Keratinocyte (primary cell): ENCODE measurements at regions not wholly inside any gene's neighbourhood (a gene's known extent, or its start where the extent isn't known, plus 50 kb on each side); places are given as distances from the start of the nearest gene placed in this dataset.

Experiments
- DNase-seq: peaks from one replicate; pipeline ENCODE4 v3.0.0-alpha.2; 2011; ENCODE audit warnings: low read depth, missing footprints, low spot score
- FAIRE-seq: peaks from 2 replicates; lab custom pipeline; 2011; peaks lifted over from hg19 to GRCh38; lab: Jason Lieb, UNC
- H2AFZ ChIP-seq: 2 replicates; pipeline ENCODE4 v1.6.0; 2012; ENCODE audit warnings: low read length, control low read depth, inconsistent platforms; ENCODE audit not compliant: control insufficient read depth
- H3K27ac ChIP-seq: 2 replicates; pipeline ENCODE4 v1.5.1; 2011; ENCODE audit warnings: low read length; ENCODE audit not compliant: control insufficient read depth, insufficient read depth
- H3K27me3 ChIP-seq: 3 replicates; pipeline ENCODE4 v1.6.0; 2011; ENCODE audit warnings: low read length; ENCODE audit not compliant: control insufficient read depth, insufficient read depth; ENCODE audit errors: extremely low read depth
- H3K36me3 ChIP-seq, 2 experiments: 2 replicates in 1 of 2; 3 replicates in 1 of 2; pipeline ENCODE4 v1.5.1; 2011; ENCODE audit warnings: low read length in 2 of 2, mild to moderate bottlenecking in 1 of 2; ENCODE audit not compliant: control insufficient read depth in 2 of 2, insufficient read depth in 2 of 2; ENCODE audit errors: extremely low read depth in 1 of 2
- H3K4me1 ChIP-seq: 3 replicates; pipeline ENCODE4 v1.5.1; 2011; ENCODE audit warnings: low read length; ENCODE audit not compliant: control insufficient read depth, insufficient read depth; ENCODE audit errors: extremely low read depth
- H3K4me2 ChIP-seq: 3 replicates; pipeline ENCODE4 v1.6.0; 2011; ENCODE audit warnings: low read depth, low read length; ENCODE audit not compliant: control insufficient read depth, insufficient read depth; ENCODE audit errors: extremely low read depth
- H3K4me3 ChIP-seq, 3 experiments: fragments of 200-600 bp in 1 of 3; sonication (generic) in 1 of 3; 2 replicates in 2 of 3; 3 replicates in 1 of 3; pipeline ENCODE4 v1.5.1; 2011 to 2016; ENCODE audit warnings: low read length in 3 of 3, mild to moderate bottlenecking in 3 of 3, control low read depth in 2 of 3, inconsistent platforms in 1 of 3, low read depth in 1 of 3, mixed read lengths in 1 of 3, mixed run types in 1 of 3, moderate library complexity in 1 of 3; ENCODE audit not compliant: control insufficient read depth in 2 of 3, insufficient read depth in 2 of 3; ENCODE audit errors: extremely low read depth in 1 of 3
- H3K79me2 ChIP-seq: 2 replicates; pipeline ENCODE4 v1.6.0; 2012; ENCODE audit warnings: low read length; ENCODE audit not compliant: control insufficient read depth, insufficient read depth
- H3K9ac ChIP-seq: 3 replicates; pipeline ENCODE4 v1.6.0; 2011; ENCODE audit warnings: low read length; ENCODE audit not compliant: control insufficient read depth, insufficient read depth; ENCODE audit errors: extremely low read depth
- H3K9me1 ChIP-seq: 3 replicates; pipeline ENCODE4 v1.6.0; 2011; ENCODE audit warnings: low read length; ENCODE audit not compliant: control insufficient read depth, insufficient read depth; ENCODE audit errors: extremely low read depth
- H3K9me3 ChIP-seq: 2 replicates; pipeline ENCODE4 v1.5.1; 2012; ENCODE audit warnings: low read depth, low read length; ENCODE audit not compliant: control insufficient read depth
- H4K20me1 ChIP-seq: 3 replicates; pipeline ENCODE4 v1.6.0; 2011; ENCODE audit warnings: low read length; ENCODE audit not compliant: control insufficient read depth, insufficient read depth; ENCODE audit errors: extremely low read depth
- EZH2 ChIP-seq: IDR thresholded peaks from one replicate; pipeline ENCODE4 v1.6.1; 2012; ENCODE audit warnings: inconsistent platforms, mild to moderate bottlenecking, low read length, moderate library complexity
- dilution Hi-C: fragments of 300-500 bp; cut with MboI; formaldehyde crosslinking; loops from one replicate; pipeline ENCODE4 v1.7.0; 2020; ENCODE audit warnings: low sequenced_read_pairs; ENCODE audit not compliant: extremely low pct_ligation_motif_present
- TF ChIP-seq, protein P1 (sequence below), 3 experiments: IDR thresholded peaks in 1 of 3; conservative IDR thresholded peaks in 1 of 3; optimal IDR thresholded peaks in 1 of 3; 2 replicates in 2 of 3; 3 replicates in 1 of 3; pipeline versions ENCODE3 to v1.5.1; 2011; ENCODE audit warnings: low read length in 3 of 3, mild to moderate bottlenecking in 3 of 3, moderate library complexity in 2 of 3, control low read depth in 1 of 3, inconsistent platforms in 1 of 3; ENCODE audit not compliant: insufficient read depth in 2 of 3; ENCODE audit errors: extremely low read depth in 1 of 3

DNA sequence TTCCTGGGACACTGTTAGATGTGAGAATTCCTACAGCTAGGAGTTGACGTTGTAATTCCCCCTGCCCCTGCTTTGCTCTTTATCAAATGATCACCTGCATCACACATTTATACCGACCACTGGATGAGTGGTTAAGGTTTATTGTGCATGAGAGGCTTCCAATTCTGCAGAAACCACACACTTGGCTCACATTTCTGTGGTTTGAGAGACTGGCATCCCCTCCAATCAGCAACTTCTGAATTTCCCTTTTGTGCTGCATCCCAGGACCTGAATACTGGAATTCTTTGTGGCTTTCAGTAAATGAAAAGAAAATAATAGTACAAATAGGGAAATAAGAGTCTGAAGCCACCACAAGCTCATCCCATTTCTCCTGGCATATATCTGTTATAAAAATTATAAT is 628.7 kb upstream of the PIK3C3 start:
- no peaks in the 10 kb centered on the region for H3K9me1 ChIP-seq
- FAIRE-seq: peak; percentile 79
- dilution Hi-C loops: no loop called here
- H4K20me1 ChIP-seq: no peaks in the 10 kb centered on the region
- H3K4me3 ChIP-seq: no peak overlapping the region
- H3K36me3 ChIP-seq: no peaks in the 10 kb centered on the region
- no peaks in the 10 kb centered on the region for H3K79me2 ChIP-seq
- no peak for DNase-seq
- no peak overlapping the region for H3K9ac ChIP-seq
- no peaks in the 10 kb centered on the region for H3K27me3 ChIP-seq
- no peaks in the 10 kb centered on the region for H3K9me3 ChIP-seq
- H3K4me2 ChIP-seq: peak overlapping the region; percentile 6
- H2AFZ ChIP-seq: no peak overlapping the region
- peaks cover 37% of the 10 kb centered on the region for H3K4me1 ChIP-seq
- no peak for TF ChIP-seq EZH2
- TF ChIP-seq, protein P1, sequence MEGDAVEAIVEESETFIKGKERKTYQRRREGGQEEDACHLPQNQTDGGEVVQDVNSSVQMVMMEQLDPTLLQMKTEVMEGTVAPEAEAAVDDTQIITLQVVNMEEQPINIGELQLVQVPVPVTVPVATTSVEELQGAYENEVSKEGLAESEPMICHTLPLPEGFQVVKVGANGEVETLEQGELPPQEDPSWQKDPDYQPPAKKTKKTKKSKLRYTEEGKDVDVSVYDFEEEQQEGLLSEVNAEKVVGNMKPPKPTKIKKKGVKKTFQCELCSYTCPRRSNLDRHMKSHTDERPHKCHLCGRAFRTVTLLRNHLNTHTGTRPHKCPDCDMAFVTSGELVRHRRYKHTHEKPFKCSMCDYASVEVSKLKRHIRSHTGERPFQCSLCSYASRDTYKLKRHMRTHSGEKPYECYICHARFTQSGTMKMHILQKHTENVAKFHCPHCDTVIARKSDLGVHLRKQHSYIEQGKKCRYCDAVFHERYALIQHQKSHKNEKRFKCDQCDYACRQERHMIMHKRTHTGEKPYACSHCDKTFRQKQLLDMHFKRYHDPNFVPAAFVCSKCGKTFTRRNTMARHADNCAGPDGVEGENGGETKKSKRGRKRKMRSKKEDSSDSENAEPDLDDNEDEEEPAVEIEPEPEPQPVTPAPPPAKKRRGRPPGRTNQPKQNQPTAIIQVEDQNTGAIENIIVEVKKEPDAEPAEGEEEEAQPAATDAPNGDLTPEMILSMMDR (optimal IDR thresholded peaks at IDR 0.05 in 1 of 3, IDR thresholded peaks at IDR 0.05 in 1 of 3, conservative IDR thresholded peaks at IDR 0.05 in 1 of 3; ENCODE audit: extremely low read depth in 1 of 3, insufficient read depth in 2 of 3, low read length in 3 of 3): no peak
- H3K27ac ChIP-seq: no peak overlapping the region

DNA sequence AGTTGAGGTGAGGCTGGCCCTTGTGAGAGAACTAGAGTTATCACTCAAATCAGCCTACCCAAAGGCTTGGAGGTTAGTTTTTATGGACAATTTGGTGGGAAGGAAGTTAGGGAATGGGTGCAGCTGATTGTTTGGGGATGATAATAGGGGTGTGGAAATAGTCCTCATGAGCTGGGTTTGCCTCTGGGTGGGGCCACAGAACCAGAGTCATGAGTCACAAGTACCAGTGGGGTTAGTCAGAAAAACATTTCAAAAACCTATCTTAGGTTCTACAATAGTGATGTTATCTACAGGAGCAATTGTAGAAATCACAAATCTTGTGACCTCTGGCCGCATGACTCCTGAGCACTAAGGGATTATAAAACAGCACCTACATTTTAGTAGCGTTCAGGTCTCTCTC is 630.1 kb upstream of the PIK3C3 start:
- peak; percentile 69 for DNase-seq
- H3K9ac ChIP-seq: peak overlapping the region; percentile 69
- FAIRE-seq: peak; percentile 99
- H3K4me1 ChIP-seq: peaks cover 43% of the 10 kb centered on the region
- H3K9me3 ChIP-seq: no peaks in the 10 kb centered on the region
- H3K4me2 ChIP-seq: peak overlapping the region; percentile 63
- no peaks in the 10 kb centered on the region for H4K20me1 ChIP-seq
- no peak for TF ChIP-seq EZH2
- TF ChIP-seq, protein P1 (optimal IDR thresholded peaks at IDR 0.05 in 1 of 3, IDR thresholded peaks at IDR 0.05 in 1 of 3, conservative IDR thresholded peaks at IDR 0.05 in 1 of 3; ENCODE audit: extremely low read depth in 1 of 3, insufficient read depth in 2 of 3, low read length in 3 of 3): no peak
- H3K9me1 ChIP-seq: no peaks in the 10 kb centered on the region
- H2AFZ ChIP-seq: peak overlapping the region; percentile 85
- dilution Hi-C loops: no loop called here
- no peaks in the 10 kb centered on the region for H3K79me2 ChIP-seq
- no peaks in the 10 kb centered on the region for H3K36me3 ChIP-seq
- H3K4me3 ChIP-seq: no peak overlapping the region
- H3K27me3 ChIP-seq: no peaks in the 10 kb centered on the region
- peak overlapping the region; percentile 93 for H3K27ac ChIP-seq
